ENCODE measurements at regions not wholly inside any gene's neighbourhood (a gene's known extent, or its start where the extent isn't known, plus 50 kb on each side); places are given as distances from the start of the nearest gene placed in this dataset.

DNA sequence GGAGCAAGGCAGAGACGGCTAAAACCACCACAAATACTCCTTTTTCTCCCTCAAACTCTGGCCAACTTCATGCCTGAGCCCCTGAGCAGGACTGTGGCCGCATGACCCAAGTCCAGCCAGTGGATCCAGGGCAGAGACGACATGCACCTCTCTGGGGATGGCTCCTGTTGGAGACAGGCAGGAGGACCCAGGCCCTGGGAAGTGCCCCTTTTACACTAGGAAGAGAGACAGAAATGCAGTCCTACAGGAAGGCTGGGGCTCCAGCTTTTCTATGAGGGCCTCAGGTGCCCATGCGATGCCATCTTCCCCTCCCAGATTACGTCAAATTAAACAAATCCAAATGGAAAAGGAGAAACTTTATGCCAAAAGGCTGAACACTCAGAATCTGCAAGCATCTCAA lies 498.0 kb downstream of the BRD1 start:
- ATAC-seq = no peak
- H3K4me3 Mint-ChIP-seq = no peak overlapping the region
- no peaks in the 10 kb centered on the region for H3K4me1 Mint-ChIP-seq
- H3K27ac ChIP-seq (ENCODE audit: low read length) = no peak overlapping the region
- peaks cover 5% of the 10 kb centered on the region for H3K9me3 ChIP-seq (ENCODE audit: control insufficient read depth, insufficient read depth, low read length)
- peaks cover 0 to 2% of the 10 kb centered on the region in 2 donors for H3K9me3 Mint-ChIP-seq
- no peak for DNase-seq
- no peaks in the 10 kb centered on the region for H3K27me3 ChIP-seq (ENCODE audit: control insufficient read depth, insufficient read depth, low read length)
- intact Hi-C loops (cut with micrococcal nuclease) = no loop called here
- TF ChIP-seq, protein P1, sequence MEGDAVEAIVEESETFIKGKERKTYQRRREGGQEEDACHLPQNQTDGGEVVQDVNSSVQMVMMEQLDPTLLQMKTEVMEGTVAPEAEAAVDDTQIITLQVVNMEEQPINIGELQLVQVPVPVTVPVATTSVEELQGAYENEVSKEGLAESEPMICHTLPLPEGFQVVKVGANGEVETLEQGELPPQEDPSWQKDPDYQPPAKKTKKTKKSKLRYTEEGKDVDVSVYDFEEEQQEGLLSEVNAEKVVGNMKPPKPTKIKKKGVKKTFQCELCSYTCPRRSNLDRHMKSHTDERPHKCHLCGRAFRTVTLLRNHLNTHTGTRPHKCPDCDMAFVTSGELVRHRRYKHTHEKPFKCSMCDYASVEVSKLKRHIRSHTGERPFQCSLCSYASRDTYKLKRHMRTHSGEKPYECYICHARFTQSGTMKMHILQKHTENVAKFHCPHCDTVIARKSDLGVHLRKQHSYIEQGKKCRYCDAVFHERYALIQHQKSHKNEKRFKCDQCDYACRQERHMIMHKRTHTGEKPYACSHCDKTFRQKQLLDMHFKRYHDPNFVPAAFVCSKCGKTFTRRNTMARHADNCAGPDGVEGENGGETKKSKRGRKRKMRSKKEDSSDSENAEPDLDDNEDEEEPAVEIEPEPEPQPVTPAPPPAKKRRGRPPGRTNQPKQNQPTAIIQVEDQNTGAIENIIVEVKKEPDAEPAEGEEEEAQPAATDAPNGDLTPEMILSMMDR (IDR thresholded peaks at IDR 0.05) = no peak
- H3K27me3 Mint-ChIP-seq (ENCODE audit: low read depth in 2 of 2) = peaks cover 4 to 7% of the 10 kb centered on the region in 2 donors
- WGBS (ENCODE audit: insufficient coverage) = 74% methylated on average over 5 of the region's 5 CpGs
- H3K36me3 Mint-ChIP-seq = no peaks in the 10 kb centered on the region
- H3K4me1 ChIP-seq (ENCODE audit: control insufficient read depth, insufficient read depth, low read length) = peaks cover 10% of the 10 kb centered on the region
- no peak overlapping the region for H3K4me3 ChIP-seq (ENCODE audit: low read length)
- no peaks in the 10 kb centered on the region for H3K36me3 ChIP-seq (ENCODE audit: control insufficient read depth, insufficient read depth, low read length)
- no peak overlapping the region for H3K27ac Mint-ChIP-seq

DNA sequence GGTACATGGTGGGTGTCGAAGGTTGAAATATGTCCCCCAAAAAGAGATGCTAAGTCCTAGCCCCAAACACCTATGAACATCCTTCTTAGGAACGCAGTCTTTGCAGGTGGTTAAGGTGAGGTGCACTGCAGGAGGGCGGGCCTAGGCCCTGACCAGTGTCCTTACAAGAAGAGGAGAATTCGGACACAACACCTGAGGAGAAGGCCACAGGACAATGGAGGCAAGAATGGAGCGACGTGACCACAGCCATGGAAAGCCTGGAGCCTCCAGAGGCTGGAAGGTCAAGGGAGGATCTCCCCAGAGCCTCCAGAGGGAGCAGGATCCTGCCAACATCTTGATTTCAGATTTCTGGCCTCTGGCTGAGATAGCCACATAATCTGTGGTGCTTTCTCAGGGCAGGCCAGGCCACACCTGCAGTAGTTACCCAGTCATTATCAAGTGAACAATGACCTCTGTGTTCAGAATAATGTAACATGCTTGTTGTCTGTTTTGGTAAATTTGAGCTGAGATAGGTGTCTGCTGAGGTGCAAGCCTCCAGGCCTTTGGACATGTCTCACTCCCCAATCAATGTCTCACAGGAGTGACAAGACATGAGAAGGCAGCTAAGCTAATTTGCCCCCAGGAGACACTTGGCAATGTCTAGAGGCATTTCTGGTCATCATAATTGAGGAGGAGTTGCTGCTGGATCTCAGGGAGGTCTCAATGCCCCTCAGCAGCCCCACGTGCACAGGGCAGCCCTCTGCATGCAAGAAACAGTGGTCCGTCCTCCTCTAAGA lies 498.9 kb downstream of the BRD1 start:
- Histone ChIP-seq H3K9me3 (ENCODE audit: control insufficient read depth, insufficient read depth, low read length) (peaks cover 5% of the 10 kb centered on the region), H3K36me3 (ENCODE audit: control insufficient read depth, insufficient read depth, low read length) (no peaks in the 10 kb centered on the region), H3K4me1 (ENCODE audit: control insufficient read depth, insufficient read depth, low read length) (peaks cover 17% of the 10 kb centered on the region), H3K4me3 (ENCODE audit: low read length) (no peak overlapping the region), H3K27ac (ENCODE audit: low read length) (no peak overlapping the region), H3K27me3 (ENCODE audit: control insufficient read depth, insufficient read depth, low read length) (no peaks in the 10 kb centered on the region)
- H3K36me3 Mint-ChIP-seq = no peaks in the 10 kb centered on the region
- H3K4me1 Mint-ChIP-seq = no peaks in the 10 kb centered on the region
- ATAC-seq = no peak
- H3K4me3 Mint-ChIP-seq = no peak overlapping the region
- peaks cover 0 to 2% of the 10 kb centered on the region in 2 donors for H3K9me3 Mint-ChIP-seq
- no peak for DNase-seq
- WGBS (ENCODE audit: insufficient coverage) = 81% methylated on average over 8 of the region's 8 CpGs
- peaks cover 4 to 7% of the 10 kb centered on the region in 2 donors for H3K27me3 Mint-ChIP-seq (ENCODE audit: low read depth in 2 of 2)
- intact Hi-C loops (cut with micrococcal nuclease) = no loop called here
- TF ChIP-seq, protein P1 (IDR thresholded peaks at IDR 0.05) = no peak
- H3K27ac Mint-ChIP-seq = no peak overlapping the region

DNA sequence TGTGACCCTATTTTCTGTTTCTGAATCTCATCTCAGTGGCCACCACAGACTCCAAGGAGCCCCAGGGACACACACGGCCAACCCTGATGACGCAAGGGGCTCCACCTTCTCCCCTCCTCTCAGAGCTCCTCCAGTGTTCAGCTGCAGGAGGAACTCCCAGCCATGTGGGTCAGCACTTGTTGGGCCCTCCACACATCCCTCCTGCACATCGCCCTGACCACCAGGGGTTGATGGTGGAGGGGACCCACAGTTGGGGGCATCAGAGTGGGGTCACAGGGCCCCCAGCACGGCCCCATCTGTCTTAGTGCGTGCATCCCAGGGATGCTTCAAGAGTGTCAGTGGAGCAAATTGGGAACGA lies 499.6 kb downstream of the BRD1 start:
- Mint-ChIP-seq H3K9me3 (peaks cover 0 to 2% of the 10 kb centered on the region in 2 donors), H3K36me3 (no peaks in the 10 kb centered on the region), H3K27ac (no peak overlapping the region), H3K4me1 (no peaks in the 10 kb centered on the region), H3K27me3 (ENCODE audit: low read depth in 2 of 2) (peaks cover 7% of the 10 kb centered on the region in 2 donors), H3K4me3 (no peak overlapping the region)
- no peak overlapping the region for H3K27ac ChIP-seq (ENCODE audit: low read length)
- intact Hi-C loops (cut with micrococcal nuclease) = no loop called here
- no peak for ATAC-seq
- no peak for DNase-seq
- TF ChIP-seq, protein P1 (IDR thresholded peaks at IDR 0.05) = no peak
- peaks cover 5% of the 10 kb centered on the region for H3K9me3 ChIP-seq (ENCODE audit: control insufficient read depth, insufficient read depth, low read length)
- H3K27me3 ChIP-seq (ENCODE audit: control insufficient read depth, insufficient read depth, low read length) = no peaks in the 10 kb centered on the region
- peaks cover 17% of the 10 kb centered on the region for H3K4me1 ChIP-seq (ENCODE audit: control insufficient read depth, insufficient read depth, low read length)
- no peaks in the 10 kb centered on the region for H3K36me3 ChIP-seq (ENCODE audit: control insufficient read depth, insufficient read depth, low read length)
- WGBS (ENCODE audit: insufficient coverage) = 81% methylated on average over 6 of the region's 6 CpGs
- no peak overlapping the region for H3K4me3 ChIP-seq (ENCODE audit: low read length)
